ENCODE measurements at regions not wholly inside any gene's neighbourhood (a gene's known extent, or its start where the extent isn't known, plus 50 kb on each side); places are given as distances from the start of the nearest gene placed in this dataset.
A peak's percentile ranks its signal among the peaks of the same experiment; 100 is the strongest.
"Not testable (repeated sequence)": the region's sequence is repeated elsewhere in the genome, so short reads cannot be mapped to it uniquely, and the experiment has no call there.

GRCh38 chr12:46087916-46088439 lies 97.6 kb upstream of the SCAF11 start:
- FAIRE-seq (no peak), DNase-seq (ENCODE audit: insufficient read length, low spot score) (no peak)

- FAIRE-seq: no peak
- DNase-seq (ENCODE audit: insufficient read length, low spot score): no peak
Observed at GRCh38 chr12:46084666-46085631, 94.6 kb upstream of the SCAF11 start.

GRCh38 chr12:46082490-46083200 lies 92.3 kb upstream of the SCAF11 start:
- FAIRE-seq: no peak

DNA sequence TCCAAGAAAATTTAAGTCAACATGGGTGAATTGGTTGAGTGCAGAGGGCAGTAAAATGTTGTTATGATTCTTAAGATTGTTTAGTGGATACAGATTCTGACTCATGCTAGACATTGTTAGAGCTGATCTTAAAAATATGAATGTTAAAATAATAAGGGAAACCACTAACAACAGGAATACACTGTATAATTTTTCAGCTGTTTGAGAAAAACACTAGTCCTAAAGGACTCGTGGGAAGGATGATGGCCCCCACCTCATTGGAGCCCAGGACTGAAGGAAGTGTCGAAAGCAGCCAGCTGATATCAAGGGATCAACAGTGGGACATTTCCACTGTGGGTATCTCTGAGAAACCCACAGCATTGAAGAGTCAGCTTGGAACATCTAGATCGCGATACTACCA lies 82.9 kb upstream of the SCAF11 start:
- FAIRE-seq (no peak), DNase-seq (ENCODE audit: insufficient read length, low spot score) (no peak)

More at GRCh38 chr12:46082490-46083200, 92.3 kb upstream of the SCAF11 start:
- no peak for DNase-seq (ENCODE audit: insufficient read length, low spot score)

- FAIRE-seq: no peak
- DNase-seq (ENCODE audit: insufficient read length, low spot score): peak; percentile 48
Observed at GRCh38 chr12:46071769-46072624, 81.6 kb upstream of the SCAF11 start.

- DNase-seq (ENCODE audit: insufficient read length, low spot score) (no peak), FAIRE-seq (no peak)
Observed at GRCh38 chr12:46071335-46071734, 81.0 kb upstream of the SCAF11 start.

DNA sequence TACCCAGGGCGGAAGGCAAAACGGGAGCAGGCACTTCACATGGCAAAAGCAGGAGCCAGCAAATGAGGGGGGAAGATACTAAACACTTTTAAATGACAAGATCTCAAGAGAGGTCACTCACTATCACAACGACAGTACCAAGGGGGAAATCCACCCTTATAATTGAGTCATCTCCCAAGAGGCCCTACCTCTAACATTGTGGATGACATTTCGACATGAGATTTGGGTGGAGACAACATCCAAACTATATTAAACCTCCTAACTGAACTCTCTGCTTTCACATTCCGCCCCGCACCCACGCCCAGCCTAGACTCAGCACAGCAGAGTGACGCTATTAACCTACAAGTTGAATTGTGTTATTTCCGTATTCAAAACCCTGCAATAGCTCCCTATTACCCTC lies 76.7 kb upstream of the SCAF11 start:
- DNase-seq (ENCODE audit: insufficient read length, low spot score): no peak
- FAIRE-seq: no peak

DNA sequence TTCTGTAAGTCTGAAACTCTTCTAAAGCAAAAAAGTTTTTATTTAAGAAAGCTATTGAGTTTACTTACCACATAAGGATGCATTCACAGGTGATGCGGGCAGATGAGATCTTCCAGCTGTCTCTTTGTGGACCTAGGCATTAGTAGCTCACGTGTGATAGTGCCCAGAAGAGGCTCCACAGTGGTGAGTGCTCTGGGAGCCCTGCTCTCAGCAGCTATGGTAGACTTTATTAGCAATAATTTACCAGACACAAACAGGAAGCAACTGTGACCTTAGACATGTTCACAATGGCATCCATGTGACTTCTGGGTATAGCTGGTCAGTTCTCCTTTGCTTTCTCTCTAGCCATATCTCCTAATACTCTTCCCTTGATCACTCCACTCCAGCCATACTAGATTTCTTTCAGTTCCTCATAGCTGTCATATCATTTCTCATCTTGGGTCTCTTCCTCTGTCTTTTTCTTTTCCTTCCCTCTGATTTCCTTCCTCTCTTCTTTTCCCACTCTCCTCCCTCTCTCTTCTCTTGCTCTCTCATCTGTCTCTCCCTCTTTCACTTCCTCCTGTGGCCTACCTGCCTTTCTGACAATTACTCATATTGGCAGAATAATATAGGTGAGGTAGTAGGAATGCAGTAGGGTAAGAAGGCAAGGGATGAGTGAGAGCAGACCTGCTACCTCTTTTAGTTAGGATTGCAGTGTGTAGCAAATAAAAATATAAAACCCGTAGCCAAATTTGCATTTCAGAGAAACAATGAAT lies 75.2 kb upstream of the SCAF11 start:
- FAIRE-seq: no peak
- no peak for DNase-seq (ENCODE audit: insufficient read length, low spot score)

DNA sequence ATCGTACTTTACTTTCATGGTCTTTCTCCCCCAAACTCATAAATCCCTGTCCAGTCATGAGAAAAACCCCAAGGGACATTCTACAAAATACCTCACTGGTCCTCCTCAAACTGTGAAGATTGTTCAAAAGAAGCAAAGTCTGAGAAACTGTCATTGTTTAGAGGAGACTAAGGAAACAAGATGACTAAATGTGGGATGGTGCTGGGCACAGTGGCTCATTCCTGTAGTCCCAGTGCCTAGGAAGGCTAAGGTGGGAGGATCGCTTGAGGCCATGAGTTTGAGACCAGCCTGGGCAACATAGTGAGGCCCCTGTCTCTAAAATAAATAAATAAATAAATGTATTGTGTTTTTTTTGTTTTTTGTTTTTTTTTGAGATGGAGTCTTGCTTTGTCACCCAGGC lies 74.2 kb upstream of the SCAF11 start:
- no peak for DNase-seq (ENCODE audit: insufficient read length, low spot score)
- FAIRE-seq: no peak

- not testable (repeated sequence) for DNase-seq (ENCODE audit: insufficient read length, low spot score); FAIRE-seq
Observed at GRCh38 chr12:46058697-46059096, 68.3 kb upstream of the SCAF11 start.

DNA sequence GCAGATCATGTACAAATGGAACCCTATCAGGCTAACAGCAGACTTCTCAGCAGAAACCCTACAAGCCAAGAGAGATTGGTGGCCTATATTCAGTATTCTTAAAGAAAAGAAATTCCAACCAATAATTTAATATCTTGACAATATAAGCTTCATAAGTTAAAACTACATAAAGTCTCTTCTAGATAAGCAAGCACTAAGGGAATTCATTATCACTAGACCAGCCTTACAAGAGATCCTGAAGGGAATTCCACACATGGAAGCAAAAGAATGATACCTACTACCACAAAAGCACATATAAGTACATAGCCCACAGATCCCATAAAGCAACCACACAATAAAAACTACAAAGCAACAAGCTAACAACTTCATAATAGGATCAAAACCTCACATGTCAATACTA lies 60.4 kb upstream of the SCAF11 start:
- DNase-seq (ENCODE audit: insufficient read length, low spot score): no peak

DNA sequence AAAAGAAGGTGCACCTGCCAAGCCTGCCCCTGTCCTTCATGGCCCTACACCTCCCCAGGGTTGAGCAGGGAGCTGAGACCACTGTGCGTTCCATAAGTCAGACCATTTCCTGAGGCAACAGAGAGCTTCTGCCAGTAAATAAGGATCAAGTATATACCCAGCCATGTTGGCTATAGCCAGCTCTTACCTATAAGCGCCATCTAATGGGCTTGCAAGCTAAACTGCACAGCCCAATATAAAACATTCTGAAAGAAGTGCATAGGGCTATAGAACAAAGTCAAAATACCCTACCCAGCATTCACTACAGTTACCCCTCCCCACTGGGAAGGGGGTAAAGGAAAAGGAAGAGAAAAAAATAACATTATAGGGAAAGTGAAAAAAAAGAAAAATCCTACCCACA lies 59.3 kb upstream of the SCAF11 start:
- FAIRE-seq (no peak), DNase-seq (ENCODE audit: insufficient read length, low spot score) (no peak)

More for the DNA sequence above, 60.4 kb upstream of the SCAF11 start:
- FAIRE-seq: no peak

DNA sequence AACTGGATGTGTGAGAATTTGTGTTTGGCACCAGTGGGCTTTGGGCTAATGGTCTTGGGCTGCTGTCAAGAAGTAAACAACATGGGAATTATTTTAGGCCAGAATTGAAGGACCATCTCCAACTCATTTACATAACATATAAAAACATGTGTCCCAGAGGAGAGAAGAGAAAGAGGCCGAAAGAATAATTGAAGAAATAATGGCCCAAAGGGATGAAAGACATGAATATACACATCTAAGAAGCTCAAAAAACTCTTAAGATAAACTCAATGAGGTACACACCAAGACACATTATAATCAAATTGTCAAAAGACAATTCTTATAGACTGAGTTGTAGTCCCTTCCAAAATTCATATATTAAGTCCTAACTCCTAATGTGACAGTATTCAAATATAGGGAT lies 56.1 kb upstream of the SCAF11 start:
- no peak for DNase-seq (ENCODE audit: insufficient read length, low spot score)
- FAIRE-seq: no peak

- no peak for DNase-seq (ENCODE audit: insufficient read length, low spot score)
- no peak for FAIRE-seq
Observed at GRCh38 chr12:46043972-46044520, 53.7 kb upstream of the SCAF11 start.

Measured in HTR-8/SVneo (cell line).